Retinal pigment epithelial cell (primary cell): ENCODE measurements at regions not wholly inside any gene's neighbourhood (a gene's known extent, or its start where the extent isn't known, plus 50 kb on each side); places are given as distances from the start of the nearest gene placed in this dataset.
"Not testable (repeated sequence)": the region's sequence is repeated elsewhere in the genome, so short reads cannot be mapped to it uniquely, and the experiment has no call there.

Source experiments
- DNase-seq: peaks from one replicate; pipeline ENCODE4 v3.0.0-alpha.2; 2010; ENCODE audit warnings: low read depth
- H3K4me3 ChIP-seq: 2 replicates; pipeline ENCODE4 v1.5.1; 2011; ENCODE audit warnings: mild to moderate bottlenecking, low read length, control low read depth, moderate library complexity
- TF ChIP-seq, protein P1 (sequence below): conservative IDR thresholded peaks from 2 replicates; pipeline ENCODE4 v1.5.1; 2011; ENCODE audit warnings: low read depth, low read length, control low read depth, inconsistent platforms

GRCh38 chr3:194880940-194881925 lies 195.6 kb downstream of the FAM43A start:
- no peak for DNase-seq
- H3K4me3 ChIP-seq = no peak overlapping the region
- TF ChIP-seq, protein P1, sequence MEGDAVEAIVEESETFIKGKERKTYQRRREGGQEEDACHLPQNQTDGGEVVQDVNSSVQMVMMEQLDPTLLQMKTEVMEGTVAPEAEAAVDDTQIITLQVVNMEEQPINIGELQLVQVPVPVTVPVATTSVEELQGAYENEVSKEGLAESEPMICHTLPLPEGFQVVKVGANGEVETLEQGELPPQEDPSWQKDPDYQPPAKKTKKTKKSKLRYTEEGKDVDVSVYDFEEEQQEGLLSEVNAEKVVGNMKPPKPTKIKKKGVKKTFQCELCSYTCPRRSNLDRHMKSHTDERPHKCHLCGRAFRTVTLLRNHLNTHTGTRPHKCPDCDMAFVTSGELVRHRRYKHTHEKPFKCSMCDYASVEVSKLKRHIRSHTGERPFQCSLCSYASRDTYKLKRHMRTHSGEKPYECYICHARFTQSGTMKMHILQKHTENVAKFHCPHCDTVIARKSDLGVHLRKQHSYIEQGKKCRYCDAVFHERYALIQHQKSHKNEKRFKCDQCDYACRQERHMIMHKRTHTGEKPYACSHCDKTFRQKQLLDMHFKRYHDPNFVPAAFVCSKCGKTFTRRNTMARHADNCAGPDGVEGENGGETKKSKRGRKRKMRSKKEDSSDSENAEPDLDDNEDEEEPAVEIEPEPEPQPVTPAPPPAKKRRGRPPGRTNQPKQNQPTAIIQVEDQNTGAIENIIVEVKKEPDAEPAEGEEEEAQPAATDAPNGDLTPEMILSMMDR = no peak

DNA sequence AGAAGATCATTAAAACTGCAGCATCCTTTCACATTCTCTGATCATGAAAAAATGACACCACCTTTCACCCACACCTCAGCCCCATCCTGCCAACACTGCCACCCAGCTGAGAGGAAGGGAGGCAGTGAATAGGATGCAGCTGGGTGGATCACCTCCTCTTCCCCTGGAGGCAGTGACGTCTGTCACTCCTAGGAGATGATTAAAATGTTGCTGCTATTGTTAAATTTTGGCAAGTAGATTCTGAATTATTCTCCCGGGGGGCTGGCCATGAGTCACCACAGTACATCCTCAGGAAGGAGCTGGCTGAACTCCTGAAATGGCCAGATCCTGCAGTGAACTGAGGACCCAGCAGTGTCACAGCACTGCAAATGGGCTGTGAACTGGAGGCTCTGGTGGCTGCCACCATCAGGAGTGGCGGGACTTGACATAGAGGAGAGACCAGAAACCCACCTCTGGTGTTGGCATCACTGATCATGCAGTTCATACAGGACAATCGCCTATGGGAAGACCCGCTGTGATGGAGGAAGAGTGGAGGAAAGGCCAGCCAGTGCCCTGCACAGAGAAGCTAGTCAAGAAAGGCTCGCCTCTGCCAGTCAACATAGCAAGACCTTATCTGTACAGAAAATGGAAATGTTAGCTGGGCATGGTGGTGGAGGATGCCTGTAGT lies 199.1 kb downstream of the FAM43A start:
- no peak overlapping the region for H3K4me3 ChIP-seq
- TF ChIP-seq, protein P1 = no peak
- no peak for DNase-seq

GRCh38 chr3:194885766-194886165 lies 200.1 kb downstream of the FAM43A start:
- H3K4me3 ChIP-seq = no peak overlapping the region
- no peak for DNase-seq
- TF ChIP-seq, protein P1 = no peak

DNA sequence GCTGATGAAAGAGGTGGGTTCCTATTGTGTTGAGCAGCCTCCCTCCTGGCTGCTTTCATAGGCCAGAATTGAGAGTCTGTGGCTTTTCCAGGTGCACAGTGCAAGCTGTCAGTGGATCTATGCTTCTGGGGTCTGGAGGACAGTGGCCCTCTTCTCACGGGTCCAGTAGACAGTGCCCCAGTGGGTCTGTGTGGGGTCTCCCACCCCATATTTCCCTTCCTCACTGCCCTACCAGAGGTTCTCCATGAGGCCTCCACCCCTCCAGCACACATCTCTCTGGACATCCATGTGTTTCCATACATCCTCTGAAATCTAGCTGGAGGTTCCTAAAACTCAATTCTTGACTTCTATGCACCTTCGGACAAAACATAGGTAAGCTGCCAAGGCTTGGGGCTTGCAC lies 201.2 kb downstream of the FAM43A start:
- no peak overlapping the region for H3K4me3 ChIP-seq
- DNase-seq = no peak
- TF ChIP-seq, protein P1 = no peak

DNA sequence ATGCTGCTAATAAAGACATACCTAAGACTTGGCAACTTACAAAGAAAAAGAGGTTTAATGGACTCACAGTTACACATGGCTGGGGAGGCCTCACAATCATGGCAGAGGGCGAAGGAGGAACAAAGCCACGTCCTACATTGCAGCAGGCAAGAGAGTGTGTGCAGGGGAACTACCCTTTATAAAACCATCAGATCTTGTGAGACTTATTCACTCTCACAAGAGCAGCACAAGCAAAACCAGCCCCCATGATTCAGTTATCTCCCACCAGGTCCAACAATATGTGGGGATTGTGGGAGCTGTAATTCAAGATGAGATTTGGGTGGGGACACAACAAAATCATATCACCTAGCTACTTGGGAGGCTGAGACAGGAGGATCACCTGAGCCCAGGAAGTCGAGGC lies 202.4 kb downstream of the FAM43A start:
- DNase-seq, H3K4me3 ChIP-seq: not testable (repeated sequence)

DNA sequence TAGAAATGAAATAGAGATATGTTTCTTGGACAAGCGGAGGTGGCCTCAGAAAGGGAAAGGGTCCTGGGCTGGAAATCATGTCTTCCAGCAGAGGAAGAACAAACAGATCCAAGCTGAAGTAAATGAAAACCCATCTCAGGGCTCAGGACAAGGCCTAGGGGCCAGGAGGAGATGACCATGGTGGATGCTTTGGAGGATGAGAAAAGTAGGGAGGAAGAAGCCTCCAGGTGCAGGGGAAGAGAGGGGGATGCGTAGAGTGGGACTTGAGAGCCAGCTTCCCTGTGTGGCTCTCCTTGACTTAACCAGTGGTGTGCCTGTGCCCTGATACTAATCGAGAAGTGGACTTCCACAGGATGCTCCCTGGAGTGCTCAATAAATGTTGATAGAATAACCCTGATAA lies 203.2 kb downstream of the FAM43A start:
- no peak overlapping the region for H3K4me3 ChIP-seq
- TF ChIP-seq, protein P1 = no peak
- no peak for DNase-seq

- no peak for DNase-seq
- H3K4me3 ChIP-seq = no peak overlapping the region
- TF ChIP-seq, protein P1 = no peak
These were observed 204.4 kb downstream of the FAM43A start for GRCh38 chr3:194890091-194890490.
